A673 (cell line): ENCODE measurements at regions not wholly inside any gene's neighbourhood (a gene's known extent, or its start where the extent isn't known, plus 50 kb on each side); places are given as distances from the start of the nearest gene placed in this dataset.

ENCODE experiments used
- CTCF ChIP-seq: fragments of 300-800, 200-600 bp; sonication (generic); conservative IDR thresholded peaks from 2 replicates; pipeline ENCODE4 v1.5.1; 2017; ENCODE audit warnings: low read depth, mild to moderate bottlenecking, antibody characterized with exemption, low read length, moderate library complexity, mixed read lengths
- EZH2 ChIP-seq: fragments of 200-600 bp; sonication (generic); IDR thresholded peaks from 2 replicates; pipeline ENCODE4 v1.6.1; 2017; ENCODE audit warnings: borderline replicate concordance, low read depth, mild to moderate bottlenecking, mixed read lengths, antibody characterized with exemption, low read length; ENCODE audit not compliant: poor library complexity, severe bottlenecking

DNA sequence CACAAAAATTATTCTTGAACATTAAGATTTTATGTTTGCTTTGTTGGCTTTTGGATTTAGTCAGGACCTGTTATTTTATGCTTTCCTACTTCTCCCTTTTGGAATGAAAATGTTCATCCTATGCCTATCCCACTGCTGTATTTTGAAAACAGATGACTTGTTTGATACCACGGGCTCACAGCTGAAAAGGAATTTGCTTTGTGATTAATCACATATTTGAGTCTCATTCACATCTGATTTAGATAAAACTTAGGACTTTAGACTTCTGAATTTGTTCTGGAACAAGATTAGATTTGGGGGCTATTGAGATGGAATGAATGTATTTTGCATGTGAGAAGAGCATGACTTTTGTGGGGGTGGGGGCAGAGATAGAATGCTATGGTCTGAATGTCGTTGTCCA is 1012.6 kb downstream of the CDH11 start:
- TF ChIP-seq EZH2 (no peak), CTCF (no peak)
